ENCODE measurements at regions not wholly inside any gene's neighbourhood (a gene's known extent, or its start where the extent isn't known, plus 50 kb on each side); places are given as distances from the start of the nearest gene placed in this dataset.

GRCh38 chr5:67281874-67282273 lies 85.3 kb upstream of the CD180 start:
- Histone ChIP-seq H3K27ac (ENCODE audit: control insufficient read depth, insufficient read depth, low read length) (no peak overlapping the region), H3K4me1 (ENCODE audit: control insufficient read depth, extremely low read depth, insufficient read depth, low read length) (peaks cover 16% of the 10 kb centered on the region), H2AFZ (ENCODE audit: control insufficient read depth, low read length) (no peak overlapping the region), H3K9ac (ENCODE audit: control insufficient read depth, extremely low read depth, insufficient read depth, low read length) (no peak overlapping the region), H3K4me3 (ENCODE audit: control insufficient read depth in 2 of 3, extremely low read depth in 1 of 3, insufficient read depth in 2 of 3, low read depth in 1 of 3, low read length in 3 of 3) (no peak overlapping the region), H3K79me2 (ENCODE audit: control insufficient read depth, insufficient read depth, low read length) (no peaks in the 10 kb centered on the region), H3K36me3 (ENCODE audit: control insufficient read depth in 2 of 2, extremely low read depth in 1 of 2, insufficient read depth in 2 of 2, low read length in 2 of 2) (no peaks in the 10 kb centered on the region), H3K9me3 (ENCODE audit: control insufficient read depth, low read depth, low read length) (peaks cover 10% of the 10 kb centered on the region), H3K4me2 (ENCODE audit: control insufficient read depth, extremely low read depth, insufficient read depth, low read depth, low read length) (no peak overlapping the region), H3K27me3 (ENCODE audit: control insufficient read depth, extremely low read depth, insufficient read depth, low read length) (no peaks in the 10 kb centered on the region), H4K20me1 (ENCODE audit: control insufficient read depth, extremely low read depth, insufficient read depth, low read length) (no peaks in the 10 kb centered on the region), H3K9me1 (ENCODE audit: control insufficient read depth, extremely low read depth, insufficient read depth, low read length) (no peaks in the 10 kb centered on the region)
- TF ChIP-seq EZH2 (IDR thresholded peaks at IDR 0.05; ENCODE audit: low read length): no peak
- TF ChIP-seq CTCF (optimal IDR thresholded peaks at IDR 0.05 in 1 of 3, IDR thresholded peaks at IDR 0.05 in 1 of 3, conservative IDR thresholded peaks at IDR 0.05 in 1 of 3; ENCODE audit: extremely low read depth in 1 of 3, insufficient read depth in 2 of 3, low read length in 3 of 3): no peak
- no peak for DNase-seq (ENCODE audit: low read depth, low spot score)
- no peak for FAIRE-seq
- dilution Hi-C loops (cut with MboI; ENCODE audit: extremely low pct_ligation_motif_present, low sequenced_read_pairs): no loop called here

- H3K27me3 ChIP-seq (ENCODE audit: control insufficient read depth, extremely low read depth, insufficient read depth, low read length): no peaks in the 10 kb centered on the region
- no peak for TF ChIP-seq CTCF (optimal IDR thresholded peaks at IDR 0.05 in 1 of 3, IDR thresholded peaks at IDR 0.05 in 1 of 3, conservative IDR thresholded peaks at IDR 0.05 in 1 of 3; ENCODE audit: extremely low read depth in 1 of 3, insufficient read depth in 2 of 3, low read length in 3 of 3)
- H3K9me1 ChIP-seq (ENCODE audit: control insufficient read depth, extremely low read depth, insufficient read depth, low read length): no peaks in the 10 kb centered on the region
- no peak for DNase-seq (ENCODE audit: low read depth, low spot score)
- no peak overlapping the region for H3K4me2 ChIP-seq (ENCODE audit: control insufficient read depth, extremely low read depth, insufficient read depth, low read depth, low read length)
- H3K9me3 ChIP-seq (ENCODE audit: control insufficient read depth, low read depth, low read length): peaks cover 4% of the 10 kb centered on the region
- no peak overlapping the region for H3K27ac ChIP-seq (ENCODE audit: control insufficient read depth, insufficient read depth, low read length)
- no peak overlapping the region for H3K4me3 ChIP-seq (ENCODE audit: control insufficient read depth in 2 of 3, extremely low read depth in 1 of 3, insufficient read depth in 2 of 3, low read depth in 1 of 3, low read length in 3 of 3)
- H3K79me2 ChIP-seq (ENCODE audit: control insufficient read depth, insufficient read depth, low read length): no peaks in the 10 kb centered on the region
- peaks cover 6% of the 10 kb centered on the region for H3K4me1 ChIP-seq (ENCODE audit: control insufficient read depth, extremely low read depth, insufficient read depth, low read length)
- FAIRE-seq: no peak
- no peak overlapping the region for H2AFZ ChIP-seq (ENCODE audit: control insufficient read depth, low read length)
- dilution Hi-C loops (cut with MboI; ENCODE audit: extremely low pct_ligation_motif_present, low sequenced_read_pairs): no loop called here
- H3K36me3 ChIP-seq (ENCODE audit: control insufficient read depth in 2 of 2, extremely low read depth in 1 of 2, insufficient read depth in 2 of 2, low read length in 2 of 2): no peaks in the 10 kb centered on the region
- H4K20me1 ChIP-seq (ENCODE audit: control insufficient read depth, extremely low read depth, insufficient read depth, low read length): no peaks in the 10 kb centered on the region
- no peak overlapping the region for H3K9ac ChIP-seq (ENCODE audit: control insufficient read depth, extremely low read depth, insufficient read depth, low read length)
These were observed 77.2 kb upstream of the CD180 start for GRCh38 chr5:67273689-67274356.
